HG03354 (cell line): ENCODE measurements at regions not wholly inside any gene's neighbourhood (a gene's known extent, or its start where the extent isn't known, plus 50 kb on each side); places are given as distances from the start of the nearest gene placed in this dataset.
"Not testable (repeated sequence)": the region's sequence is repeated elsewhere in the genome, so short reads cannot be mapped to it uniquely, and the experiment has no call there.

Experiments
- ATAC-seq: cut with Tn5 transposase; IDR thresholded peaks from one replicate; pipeline ENCODE4 v1.9.1; 2021; ENCODE audit warnings: mild to moderate bottlenecking; ENCODE audit not compliant: unreplicated experiment, poor library complexity, severe bottlenecking

GRCh38 chr1:232142403-232143314 is 487.3 kb downstream of the SIPA1L2 start:
- ATAC-seq, result no peak

- not testable (repeated sequence) for ATAC-seq
Observed at GRCh38 chr1:232141167-232141448, 488.8 kb downstream of the SIPA1L2 start.

- no peak for ATAC-seq
Observed at GRCh38 chr1:232140419-232141166, 489.3 kb downstream of the SIPA1L2 start.

GRCh38 chr1:232139444-232139843 is 490.5 kb downstream of the SIPA1L2 start:
- no peak for ATAC-seq

GRCh38 chr1:232138044-232138443 is 491.9 kb downstream of the SIPA1L2 start:
- ATAC-seq, result no peak

GRCh38 chr1:232137066-232137465 is 492.9 kb downstream of the SIPA1L2 start:
- no peak for ATAC-seq

GRCh38 chr1:232136136-232136535 is 493.8 kb downstream of the SIPA1L2 start:
- ATAC-seq, result no peak

GRCh38 chr1:232134365-232134764 is 495.6 kb downstream of the SIPA1L2 start:
- ATAC-seq, result no peak

- ATAC-seq, result no peak
Observed at GRCh38 chr1:232132572-232132971, 497.4 kb downstream of the SIPA1L2 start.

- ATAC-seq, result no peak
Observed at GRCh38 chr1:232131715-232132391, 498.1 kb downstream of the SIPA1L2 start.

GRCh38 chr1:232130815-232131480 is 499.0 kb downstream of the SIPA1L2 start:
- no peak for ATAC-seq

- no peak for ATAC-seq
Observed at GRCh38 chr1:232127190-232127589, 500.6 kb downstream of the DISC1 start.

- ATAC-seq, result no peak
Observed at GRCh38 chr1:232123775-232124659, 497.4 kb downstream of the DISC1 start.

GRCh38 chr1:232117903-232118302 is 491.3 kb downstream of the DISC1 start:
- not testable (repeated sequence) for ATAC-seq

- no peak for ATAC-seq
Observed at GRCh38 chr1:232114985-232115384, 488.4 kb downstream of the DISC1 start.

GRCh38 chr1:232112076-232112475 is 485.5 kb downstream of the DISC1 start:
- no peak for ATAC-seq

- no peak for ATAC-seq
Observed at GRCh38 chr1:232111611-232112010, 485.0 kb downstream of the DISC1 start.

GRCh38 chr1:232110281-232111090 is 483.9 kb downstream of the DISC1 start:
- ATAC-seq, result no peak
